LNCaP clone FGC (cell line): ENCODE measurements at regions not wholly inside any gene's neighbourhood (a gene's known extent, or its start where the extent isn't known, plus 50 kb on each side); places are given as distances from the start of the nearest gene placed in this dataset.

ENCODE experiments used
- DNase-seq: peaks from one replicate; pipeline ENCODE4 v3.0.0-alpha.2; 2011; ENCODE audit warnings: low read depth
- H3K4me3 ChIP-seq: 2 replicates; pipeline ENCODE4 v1.5.1; 2011; ENCODE audit warnings: mild to moderate bottlenecking, low read depth, low read length, control low read depth
- TF ChIP-seq, protein P1 (sequence below): IDR thresholded peaks from 2 replicates; pipeline ENCODE4 v1.5.1; 2012; ENCODE audit warnings: mild to moderate bottlenecking; ENCODE audit not compliant: control insufficient read depth, insufficient read depth; ENCODE audit errors: extremely low read depth

DNA sequence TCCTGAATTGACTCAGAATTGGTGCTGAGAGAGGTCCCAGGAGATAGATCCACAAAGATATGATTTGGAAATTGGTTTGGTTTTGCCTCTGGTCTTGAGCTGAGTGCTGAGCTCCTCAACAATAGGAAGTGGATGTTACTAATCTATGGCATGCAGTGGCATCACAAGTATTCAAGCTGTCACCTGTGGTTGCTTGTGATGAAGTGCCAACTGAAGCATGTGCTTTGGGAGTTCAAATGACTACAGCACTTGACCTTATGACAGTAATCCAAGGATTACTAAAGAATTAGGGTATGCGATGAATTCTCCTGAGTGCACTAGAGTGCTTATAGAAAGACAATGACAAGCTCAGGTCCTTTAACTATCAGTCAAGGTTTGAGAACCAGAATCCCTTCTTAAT is 406.2 kb downstream of the NOVA1 start:
- TF ChIP-seq, protein P1, sequence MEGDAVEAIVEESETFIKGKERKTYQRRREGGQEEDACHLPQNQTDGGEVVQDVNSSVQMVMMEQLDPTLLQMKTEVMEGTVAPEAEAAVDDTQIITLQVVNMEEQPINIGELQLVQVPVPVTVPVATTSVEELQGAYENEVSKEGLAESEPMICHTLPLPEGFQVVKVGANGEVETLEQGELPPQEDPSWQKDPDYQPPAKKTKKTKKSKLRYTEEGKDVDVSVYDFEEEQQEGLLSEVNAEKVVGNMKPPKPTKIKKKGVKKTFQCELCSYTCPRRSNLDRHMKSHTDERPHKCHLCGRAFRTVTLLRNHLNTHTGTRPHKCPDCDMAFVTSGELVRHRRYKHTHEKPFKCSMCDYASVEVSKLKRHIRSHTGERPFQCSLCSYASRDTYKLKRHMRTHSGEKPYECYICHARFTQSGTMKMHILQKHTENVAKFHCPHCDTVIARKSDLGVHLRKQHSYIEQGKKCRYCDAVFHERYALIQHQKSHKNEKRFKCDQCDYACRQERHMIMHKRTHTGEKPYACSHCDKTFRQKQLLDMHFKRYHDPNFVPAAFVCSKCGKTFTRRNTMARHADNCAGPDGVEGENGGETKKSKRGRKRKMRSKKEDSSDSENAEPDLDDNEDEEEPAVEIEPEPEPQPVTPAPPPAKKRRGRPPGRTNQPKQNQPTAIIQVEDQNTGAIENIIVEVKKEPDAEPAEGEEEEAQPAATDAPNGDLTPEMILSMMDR, result no peak
- no peak overlapping the region for H3K4me3 ChIP-seq
- DNase-seq, result no peak

DNA sequence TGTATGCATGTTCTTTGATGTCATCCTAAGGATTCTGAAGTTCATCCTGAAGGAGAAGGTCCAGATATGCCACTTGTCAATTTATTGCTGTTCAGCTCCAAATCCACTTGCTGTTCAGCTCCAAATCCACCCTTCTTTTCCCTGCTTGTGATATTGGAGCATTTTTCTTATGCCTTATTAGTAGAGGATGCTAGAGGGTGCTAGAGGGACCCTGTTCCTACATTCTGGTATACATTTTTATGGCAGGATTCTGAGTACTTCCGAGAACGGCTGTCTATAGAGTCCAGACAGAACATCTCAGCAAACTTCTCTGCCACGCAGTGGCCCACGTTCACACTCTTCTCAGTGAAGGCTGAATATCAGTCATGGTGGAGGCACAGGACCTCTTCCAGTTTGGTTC is 406.7 kb downstream of the NOVA1 start:
- TF ChIP-seq, protein P1, result peak; percentile 29; the same call in 1 of the 2 replicates
- H3K4me3 ChIP-seq, result no peak overlapping the region
- DNase-seq, result no peak

DNA sequence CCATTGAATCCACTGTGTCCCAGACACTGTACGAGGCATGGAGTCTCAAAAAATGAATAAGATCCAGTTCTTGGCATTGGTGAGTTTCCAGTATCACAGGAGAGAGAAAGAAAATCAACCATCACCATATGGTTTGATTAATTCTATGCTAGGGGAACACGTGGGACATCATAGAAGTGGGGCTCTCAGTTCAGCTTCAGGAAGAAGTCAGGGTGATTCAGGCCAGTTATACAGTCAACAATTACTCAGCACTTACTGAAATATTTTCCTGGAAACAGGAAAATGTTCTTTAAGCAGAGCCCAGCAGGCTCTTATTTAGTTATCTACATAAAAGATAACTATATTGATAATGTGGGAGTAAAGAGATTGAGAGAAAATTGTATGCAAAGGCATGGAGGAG is 407.2 kb downstream of the NOVA1 start:
- H3K4me3 ChIP-seq, result no peak overlapping the region
- TF ChIP-seq, protein P1, result no peak
- DNase-seq, result no peak

DNA sequence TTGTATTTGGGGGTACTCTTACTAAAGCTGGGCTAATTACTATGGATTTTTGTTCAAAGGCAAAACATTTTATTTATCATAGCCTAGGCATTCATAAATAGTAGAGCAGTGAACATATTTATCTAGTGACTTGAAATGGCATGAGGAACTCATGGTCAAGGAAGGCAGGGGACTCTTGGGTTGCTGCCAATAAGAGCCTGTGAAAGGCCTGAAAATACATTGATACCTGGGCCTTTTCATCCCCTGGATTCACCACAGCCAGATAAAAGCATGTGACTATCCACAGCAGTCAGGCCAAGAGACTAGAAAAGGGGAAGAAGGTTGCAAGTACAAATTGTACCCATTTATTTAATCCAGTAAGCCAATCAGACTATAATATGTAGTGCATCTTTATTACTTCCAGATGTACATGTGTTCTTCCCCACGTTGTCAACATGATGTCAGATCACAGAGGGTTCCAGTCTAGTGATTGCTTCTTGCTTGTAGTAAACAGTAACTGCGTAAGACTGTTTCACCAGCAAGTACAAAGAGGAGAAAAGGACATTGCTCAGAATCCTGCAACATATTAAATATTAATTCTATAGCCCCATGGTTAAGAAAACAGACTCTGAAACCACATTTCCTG is 409.7 kb downstream of the NOVA1 start:
- TF ChIP-seq, protein P1, result no peak
- no peak overlapping the region for H3K4me3 ChIP-seq
- DNase-seq, result no peak

DNA sequence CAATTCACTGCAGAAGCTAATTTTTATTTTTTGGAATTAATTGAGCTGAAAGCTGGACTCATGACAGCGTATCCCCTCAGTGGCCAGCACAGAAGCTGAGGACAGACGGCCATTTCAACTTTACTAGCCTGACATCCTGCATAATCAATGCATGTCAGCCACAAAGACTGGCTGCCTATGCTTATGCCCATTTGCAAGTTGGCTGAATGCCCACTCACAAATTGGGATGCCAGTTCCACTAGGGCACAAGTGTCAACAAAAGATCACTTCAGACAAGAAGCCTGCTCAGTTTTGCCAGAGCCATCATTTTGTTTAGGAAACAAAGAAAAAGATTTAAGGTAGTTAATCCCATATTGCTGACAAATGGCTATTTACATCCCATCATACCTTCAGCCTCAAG is 417.6 kb downstream of the NOVA1 start:
- no peak for DNase-seq
- H3K4me3 ChIP-seq, result no peak overlapping the region
- TF ChIP-seq, protein P1, result no peak

DNA sequence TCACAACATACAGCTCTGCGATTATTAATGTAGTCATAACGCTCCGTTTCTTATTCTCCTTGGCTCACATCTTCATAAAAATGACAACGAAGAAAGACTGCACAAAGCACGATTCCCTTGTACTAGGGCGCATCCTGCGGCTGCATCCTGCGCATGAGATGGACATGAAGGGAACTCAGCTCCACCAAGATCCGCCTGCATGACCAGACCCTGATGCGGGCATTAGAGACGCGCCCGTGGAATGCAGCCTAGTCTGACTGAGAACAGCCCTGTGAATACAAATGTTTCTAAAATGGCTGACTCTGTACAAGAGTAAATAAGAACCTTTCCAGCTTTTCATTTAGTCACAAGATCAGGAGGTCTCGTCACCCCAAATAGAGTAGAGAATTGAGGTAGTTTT is 422.2 kb downstream of the NOVA1 start:
- no peak overlapping the region for H3K4me3 ChIP-seq
- DNase-seq, result no peak
- TF ChIP-seq, protein P1, result no peak

DNA sequence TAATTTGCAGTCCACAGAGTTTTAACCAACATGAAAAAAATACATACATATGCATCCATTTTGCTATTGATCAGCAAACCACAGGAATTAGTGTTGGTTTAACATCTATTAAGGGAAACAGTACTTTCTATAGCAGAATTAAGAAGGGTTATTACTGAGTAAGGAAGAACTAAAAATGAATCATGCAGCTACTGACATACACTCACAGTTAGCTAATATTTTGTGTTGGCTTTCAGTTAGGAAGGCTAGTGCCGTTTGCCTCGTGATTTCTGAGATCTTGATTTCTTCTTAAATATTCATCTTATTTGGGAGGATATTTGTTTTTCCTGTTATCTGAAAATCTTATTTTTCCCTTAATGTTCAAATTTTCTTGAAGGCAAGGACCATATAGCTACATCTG is 423.4 kb downstream of the NOVA1 start:
- TF ChIP-seq, protein P1, result no peak
- no peak overlapping the region for H3K4me3 ChIP-seq
- DNase-seq, result no peak
